GM18505 (cell line): ENCODE measurements at regions not wholly inside any gene's neighbourhood (a gene's known extent, or its start where the extent isn't known, plus 50 kb on each side); places are given as distances from the start of the nearest gene placed in this dataset.

Experiments
- ATAC-seq: cut with Tn5 transposase; IDR thresholded peaks from one replicate; pipeline ENCODE4 v1.9.1; 2021; ENCODE audit not compliant: unreplicated experiment
- POLR2A ChIP-seq: IDR thresholded peaks from 4 replicates; pipeline ENCODE4 v1.6.1; 2011; ENCODE audit warnings: borderline replicate concordance; ENCODE audit not compliant: insufficient read depth, insufficient read length; ENCODE audit errors: extremely low read depth

GRCh38 chr4:81572402-81572801 is 100.7 kb upstream of the RASGEF1B start:
- no peak for TF ChIP-seq POLR2A
- no peak for ATAC-seq

- TF ChIP-seq POLR2A = no peak
- no peak for ATAC-seq
Observed at GRCh38 chr4:81571105-81571504, 99.4 kb upstream of the RASGEF1B start.

GRCh38 chr4:81566161-81566591 is 94.5 kb upstream of the RASGEF1B start:
- no peak for TF ChIP-seq POLR2A
- ATAC-seq = no peak

GRCh38 chr4:81565142-81565870 is 93.6 kb upstream of the RASGEF1B start:
- ATAC-seq = no peak
- TF ChIP-seq POLR2A = peak; percentile 29

- TF ChIP-seq POLR2A = no peak
- ATAC-seq = no peak
Observed at GRCh38 chr4:81564025-81564424, 92.3 kb upstream of the RASGEF1B start.

GRCh38 chr4:81562093-81562492 is 90.4 kb upstream of the RASGEF1B start:
- TF ChIP-seq POLR2A = no peak
- peak; percentile 97 for ATAC-seq

- TF ChIP-seq POLR2A = no peak
- ATAC-seq = no peak
Observed at GRCh38 chr4:81557306-81557705, 85.6 kb upstream of the RASGEF1B start.

- no peak for TF ChIP-seq POLR2A
- no peak for ATAC-seq
Observed at GRCh38 chr4:81555489-81555888, 83.8 kb upstream of the RASGEF1B start.

- no peak for ATAC-seq
- no peak for TF ChIP-seq POLR2A
Observed at GRCh38 chr4:81552086-81552485, 80.4 kb upstream of the RASGEF1B start.

- TF ChIP-seq POLR2A = no peak
- no peak for ATAC-seq
Observed at GRCh38 chr4:81550388-81550859, 78.7 kb upstream of the RASGEF1B start.

GRCh38 chr4:81549984-81550383 is 78.3 kb upstream of the RASGEF1B start:
- ATAC-seq = no peak
- TF ChIP-seq POLR2A = no peak

GRCh38 chr4:81546777-81547176 is 75.1 kb upstream of the RASGEF1B start:
- no peak for TF ChIP-seq POLR2A
- no peak for ATAC-seq

GRCh38 chr4:81541161-81541945 is 69.6 kb upstream of the RASGEF1B start:
- ATAC-seq = no peak
- TF ChIP-seq POLR2A = no peak
